ENCODE measurements at regions not wholly inside any gene's neighbourhood (a gene's known extent, or its start where the extent isn't known, plus 50 kb on each side); places are given as distances from the start of the nearest gene placed in this dataset.

DNA sequence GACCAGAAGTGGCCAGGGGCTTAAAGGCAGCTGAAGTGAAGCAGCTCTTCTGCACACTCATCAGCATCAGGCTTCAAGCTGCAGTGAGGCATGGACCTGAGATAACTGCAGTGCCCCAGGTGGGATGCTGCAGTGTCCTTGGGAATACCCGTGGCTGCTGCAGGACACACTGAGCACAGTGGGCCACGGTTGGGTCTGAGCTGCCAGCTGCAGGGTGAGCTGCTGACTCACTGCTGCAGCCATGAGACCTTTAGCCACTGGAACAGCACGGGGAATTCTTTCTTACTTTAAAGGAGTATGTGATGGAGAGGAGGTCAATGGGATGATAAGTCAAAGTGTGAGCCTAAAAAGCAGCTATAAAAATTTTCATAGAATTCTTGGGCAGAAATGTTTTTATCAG, 102.1 kb downstream of the XCL2 start:
- TF ChIP-seq CTCF (IDR thresholded peaks at IDR 0.05) (no peak), POLR2A (IDR thresholded peaks at IDR 0.05) (no peak)

All from gastroesophageal sphincter (tissue), 3 donors.